Activated CD4-positive, alpha-beta T cell treated with anti-CD3 and anti-CD28 coated beads, Interleukin-2, amount 10 ng/mL, durations not matched to agents 7 days and 5 days (primary cell): ENCODE measurements at regions not wholly inside any gene's neighbourhood (a gene's known extent, or its start where the extent isn't known, plus 50 kb on each side); places are given as distances from the start of the nearest gene placed in this dataset.

ENCODE experiments used
- CTCF ChIA-PET: fragments of 350-600 bp; sonication (Branson Sonifier 250); formaldehyde crosslinking; loops from one replicate; lab custom pipeline; 2021; ENCODE audit warnings: antibody characterized with exemption; lab: Charles Lee
- POLR2A ChIA-PET: fragments of 350-600 bp; sonication (Branson Sonifier 250); formaldehyde crosslinking; loops from one replicate; lab custom pipeline; 2021; ENCODE audit warnings: antibody characterized with exemption; lab: Charles Lee
- DNase-seq: peaks from one replicate; pipeline ENCODE4 v3.0.0-alpha.2; 2020
- H3K27ac Mint-ChIP-seq: one replicate; pipeline ENCODE4 v1.8.0; 2021; ENCODE audit warnings: mild to moderate bottlenecking, moderate library complexity, mixed read lengths
- H3K27me3 Mint-ChIP-seq: one replicate; pipeline ENCODE4 v1.8.0; 2021; ENCODE audit warnings: mixed read lengths
- H3K36me3 Mint-ChIP-seq: one replicate; pipeline ENCODE4 v1.8.0; 2021; ENCODE audit warnings: low read depth, mixed read lengths
- H3K4me1 Mint-ChIP-seq: one replicate; pipeline ENCODE4 v1.8.0; 2021; ENCODE audit warnings: mixed read lengths
- H3K4me3 Mint-ChIP-seq: one replicate; pipeline ENCODE4 v1.8.0; 2021; ENCODE audit warnings: mild to moderate bottlenecking, moderate library complexity, mixed read lengths
- H3K9me3 Mint-ChIP-seq: one replicate; pipeline ENCODE4 v1.8.0; 2021; ENCODE audit warnings: mixed read lengths

DNA sequence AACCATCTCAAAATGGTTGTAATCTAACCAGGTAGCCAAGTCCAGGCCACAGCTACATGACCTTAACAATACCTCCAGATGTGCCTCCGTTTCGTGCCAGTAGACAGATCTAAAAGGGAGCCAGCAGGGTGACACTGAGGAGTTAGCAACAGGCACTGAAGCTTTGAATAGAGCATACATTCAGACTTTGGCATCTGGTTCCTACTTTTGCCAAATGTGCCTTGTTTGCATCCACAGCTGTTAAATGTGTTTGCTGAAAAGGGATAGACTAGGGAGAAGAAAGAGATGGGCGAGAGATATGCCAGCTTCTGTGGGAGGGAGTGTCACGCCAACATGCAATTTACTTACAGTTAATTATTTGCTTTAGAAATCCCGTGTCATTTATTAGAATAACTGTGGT, 1433.9 kb upstream of the CADM2 start:
- no peaks in the 10 kb centered on the region for H3K36me3 Mint-ChIP-seq
- no peak overlapping the region for H3K4me3 Mint-ChIP-seq
- no peaks in the 10 kb centered on the region for H3K27me3 Mint-ChIP-seq
- ChIA-PET POLR2A (no interaction called here), CTCF (no interaction called here)
- no peaks in the 10 kb centered on the region for H3K4me1 Mint-ChIP-seq
- no peak for DNase-seq
- H3K9me3 Mint-ChIP-seq = no peaks in the 10 kb centered on the region
- H3K27ac Mint-ChIP-seq = no peak overlapping the region

DNA sequence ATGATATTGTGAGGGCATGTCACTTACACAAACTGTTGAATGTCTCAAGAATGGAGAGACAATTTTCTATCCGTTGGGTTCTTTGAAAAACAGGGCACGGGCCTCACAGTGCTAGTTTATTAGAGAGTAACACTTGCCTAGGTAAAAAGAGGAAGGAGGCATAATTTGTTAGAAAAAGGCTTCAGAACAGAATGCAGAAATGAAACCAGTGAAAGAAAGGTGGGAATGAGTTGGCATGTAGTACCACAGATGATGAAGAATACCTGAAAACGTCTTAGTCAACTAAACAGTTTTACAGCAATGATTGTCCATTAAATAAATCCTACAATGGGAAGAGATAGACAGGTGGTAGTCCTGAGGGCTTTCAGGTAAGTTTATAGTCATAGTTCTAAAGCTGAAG, 1399.7 kb upstream of the CADM2 start:
- POLR2A ChIA-PET = no interaction called here
- H3K9me3 Mint-ChIP-seq = peaks cover 6% of the 10 kb centered on the region
- H3K4me1 Mint-ChIP-seq = no peaks in the 10 kb centered on the region
- H3K36me3 Mint-ChIP-seq = no peaks in the 10 kb centered on the region
- no peak overlapping the region for H3K4me3 Mint-ChIP-seq
- H3K27ac Mint-ChIP-seq = no peak overlapping the region
- no peaks in the 10 kb centered on the region for H3K27me3 Mint-ChIP-seq
- CTCF ChIA-PET = no interaction called here
- DNase-seq = no peak

DNA sequence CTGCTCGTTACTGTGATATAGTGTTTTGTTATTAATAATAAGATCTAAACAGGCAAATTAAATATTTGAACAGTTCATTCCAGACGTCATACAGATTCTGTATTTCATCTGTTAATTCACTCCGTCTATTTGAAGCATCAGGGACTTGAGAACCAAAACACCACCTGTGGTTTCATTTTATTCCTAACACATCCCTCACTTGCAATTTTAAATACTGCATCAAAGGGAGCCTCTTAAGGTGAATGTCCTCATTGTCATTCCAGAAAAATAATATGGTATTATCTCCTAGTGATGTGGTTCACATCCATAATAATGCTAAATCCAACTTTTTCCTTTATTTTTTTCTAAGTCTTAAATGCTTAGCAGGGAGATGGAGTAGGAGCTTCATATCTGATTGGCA, 1390.9 kb upstream of the CADM2 start:
- H3K4me3 Mint-ChIP-seq = no peak overlapping the region
- no peak overlapping the region for H3K27ac Mint-ChIP-seq
- POLR2A ChIA-PET = no interaction called here

DNA sequence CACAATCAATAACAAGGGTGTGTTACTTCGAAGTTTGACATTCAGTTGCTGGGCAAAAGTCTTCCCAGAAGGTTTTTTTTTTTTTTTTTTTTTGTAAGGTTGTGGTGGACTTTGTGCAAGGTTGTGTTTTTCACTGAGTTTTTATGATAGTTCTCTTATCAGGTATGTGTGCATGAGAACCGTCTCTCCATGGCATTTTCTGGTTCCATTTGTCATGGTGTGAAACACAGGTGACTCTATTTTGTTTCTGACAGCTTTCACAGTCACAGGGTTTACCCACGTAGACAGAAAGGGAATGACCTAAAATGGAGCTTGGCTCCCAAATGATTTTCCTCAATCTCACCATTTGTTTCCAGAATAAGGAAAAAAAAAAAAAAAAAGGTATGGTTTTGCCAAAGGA, 1377.2 kb upstream of the CADM2 start:
- Mint-ChIP-seq H3K27ac (no peak overlapping the region), H3K4me1 (no peaks in the 10 kb centered on the region), H3K9me3 (no peaks in the 10 kb centered on the region), H3K36me3 (no peaks in the 10 kb centered on the region), H3K4me3 (no peak overlapping the region), H3K27me3 (no peaks in the 10 kb centered on the region)
- ChIA-PET CTCF (no interaction called here), POLR2A (no interaction called here)
- no peak for DNase-seq

More for the DNA sequence above, 1390.9 kb upstream of the CADM2 start:
- no peaks in the 10 kb centered on the region for H3K36me3 Mint-ChIP-seq
- H3K27me3 Mint-ChIP-seq = no peaks in the 10 kb centered on the region
- no peaks in the 10 kb centered on the region for H3K4me1 Mint-ChIP-seq
- CTCF ChIA-PET = no interaction called here
- DNase-seq = no peak
- H3K9me3 Mint-ChIP-seq = no peaks in the 10 kb centered on the region

DNA sequence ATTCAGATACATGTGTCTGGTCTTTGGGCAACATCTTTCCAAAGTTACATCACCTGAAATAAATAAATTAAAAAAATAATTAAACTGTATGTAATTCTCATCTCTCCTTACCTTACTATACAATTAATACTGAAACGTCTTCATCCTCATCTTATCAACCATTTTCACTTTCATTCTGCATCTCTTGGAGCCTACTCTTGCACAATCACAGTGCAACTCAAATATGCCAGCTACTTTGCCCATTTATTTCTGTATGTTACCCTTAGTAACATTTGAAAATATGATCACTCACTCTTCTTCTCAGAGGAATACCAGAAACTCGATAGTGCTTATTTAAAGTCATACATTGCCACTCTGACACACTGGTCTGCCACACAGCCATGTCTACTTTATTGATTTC, 1357.1 kb upstream of the CADM2 start:
- Mint-ChIP-seq H3K27ac (no peak overlapping the region), H3K4me3 (no peak overlapping the region), H3K9me3 (peaks cover 11% of the 10 kb centered on the region), H3K36me3 (no peaks in the 10 kb centered on the region), H3K4me1 (no peaks in the 10 kb centered on the region), H3K27me3 (no peaks in the 10 kb centered on the region)
- DNase-seq = no peak
- ChIA-PET CTCF (no interaction called here), POLR2A (no interaction called here)

DNA sequence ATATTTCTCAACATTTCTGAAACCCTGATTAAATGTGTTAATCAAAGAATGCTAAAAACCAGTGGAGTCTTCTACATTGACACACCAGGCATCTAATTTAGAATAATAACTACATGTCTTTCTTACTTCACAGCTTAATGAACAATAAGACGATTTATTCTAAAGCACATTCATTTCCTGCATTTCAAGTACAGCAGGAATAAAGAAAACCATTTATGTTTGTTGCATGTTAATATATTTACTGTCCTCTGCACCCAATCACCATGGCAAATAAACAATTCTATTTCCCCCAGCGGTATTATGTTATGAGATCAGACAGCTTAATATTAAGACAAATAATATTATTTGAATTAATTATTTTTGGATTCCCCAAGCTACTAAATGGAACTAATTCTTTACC, 1336.3 kb upstream of the CADM2 start:
- no peaks in the 10 kb centered on the region for H3K9me3 Mint-ChIP-seq
- no peak overlapping the region for H3K4me3 Mint-ChIP-seq
- H3K36me3 Mint-ChIP-seq = no peaks in the 10 kb centered on the region
- no peaks in the 10 kb centered on the region for H3K4me1 Mint-ChIP-seq
- no peak for DNase-seq
- ChIA-PET POLR2A (no interaction called here), CTCF (no interaction called here)
- H3K27me3 Mint-ChIP-seq = no peaks in the 10 kb centered on the region
- no peak overlapping the region for H3K27ac Mint-ChIP-seq

DNA sequence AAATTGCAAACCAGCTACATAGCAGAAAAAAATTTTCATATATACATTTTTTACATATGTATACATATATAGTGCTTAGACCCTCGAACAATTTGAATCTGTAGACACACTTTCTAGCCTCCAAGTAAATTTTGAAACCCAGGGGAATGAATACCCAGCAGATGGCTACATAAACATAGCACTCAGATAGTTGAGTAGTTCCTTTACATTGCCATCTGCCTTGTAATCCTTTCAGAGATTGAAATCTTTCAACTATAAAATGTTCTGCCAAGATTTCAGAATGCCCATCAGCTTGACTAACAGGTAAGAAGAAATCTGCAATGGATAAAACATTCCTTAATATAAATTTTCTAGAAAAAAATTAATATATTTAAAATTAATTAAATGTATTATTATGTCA, 1333.5 kb upstream of the CADM2 start:
- Mint-ChIP-seq H3K27ac (no peak overlapping the region), H3K36me3 (no peaks in the 10 kb centered on the region), H3K4me3 (no peak overlapping the region), H3K4me1 (no peaks in the 10 kb centered on the region), H3K27me3 (no peaks in the 10 kb centered on the region), H3K9me3 (no peaks in the 10 kb centered on the region)
- ChIA-PET CTCF (no interaction called here), POLR2A (no interaction called here)
- no peak for DNase-seq

DNA sequence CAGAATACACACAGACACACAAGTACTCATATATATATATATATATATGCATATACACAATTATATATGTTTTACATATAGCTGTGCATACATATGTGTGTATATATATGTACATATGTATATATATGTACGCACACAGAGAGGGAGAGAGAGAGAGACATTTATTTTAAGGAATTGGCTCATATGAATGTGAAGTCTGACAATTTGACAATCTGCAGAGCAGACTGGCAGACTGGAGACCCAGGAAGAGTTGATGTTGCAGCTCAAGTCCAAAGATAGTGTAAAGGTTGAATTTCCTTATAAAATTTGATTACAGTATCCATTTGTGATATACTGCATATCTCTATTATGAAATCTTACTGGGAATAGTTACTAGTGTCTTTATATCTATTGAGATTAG, 1330.3 kb upstream of the CADM2 start:
- no peak overlapping the region for H3K4me3 Mint-ChIP-seq
- H3K27ac Mint-ChIP-seq = no peak overlapping the region
- POLR2A ChIA-PET = no interaction called here
- no peaks in the 10 kb centered on the region for H3K4me1 Mint-ChIP-seq
- no peaks in the 10 kb centered on the region for H3K36me3 Mint-ChIP-seq
- CTCF ChIA-PET = no interaction called here
- H3K9me3 Mint-ChIP-seq = no peaks in the 10 kb centered on the region
- no peak for DNase-seq
- H3K27me3 Mint-ChIP-seq = no peaks in the 10 kb centered on the region

DNA sequence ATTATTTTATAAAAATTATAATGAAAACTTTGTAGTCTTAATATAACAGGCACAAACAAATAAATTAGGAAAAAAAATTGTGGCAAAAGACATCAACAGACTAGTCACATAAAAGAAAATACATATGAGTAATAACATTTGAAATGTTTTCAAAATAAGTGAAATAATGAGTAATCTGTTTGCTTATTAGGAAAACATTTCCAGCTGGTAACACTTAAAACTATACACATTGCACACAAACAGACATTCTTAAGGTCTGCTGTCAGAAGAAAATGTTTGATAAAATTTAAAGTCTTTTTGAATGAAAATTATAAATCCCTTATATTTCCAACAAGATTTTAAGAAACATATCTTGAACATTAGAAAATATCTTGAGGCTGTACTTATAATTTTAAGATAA, 1326.3 kb upstream of the CADM2 start:
- ChIA-PET POLR2A (no interaction called here), CTCF (no interaction called here)
- H3K4me3 Mint-ChIP-seq = no peak overlapping the region
- H3K9me3 Mint-ChIP-seq = peaks cover 10% of the 10 kb centered on the region
- no peaks in the 10 kb centered on the region for H3K36me3 Mint-ChIP-seq
- H3K4me1 Mint-ChIP-seq = no peaks in the 10 kb centered on the region
- no peaks in the 10 kb centered on the region for H3K27me3 Mint-ChIP-seq
- H3K27ac Mint-ChIP-seq = no peak overlapping the region
- no peak for DNase-seq

DNA sequence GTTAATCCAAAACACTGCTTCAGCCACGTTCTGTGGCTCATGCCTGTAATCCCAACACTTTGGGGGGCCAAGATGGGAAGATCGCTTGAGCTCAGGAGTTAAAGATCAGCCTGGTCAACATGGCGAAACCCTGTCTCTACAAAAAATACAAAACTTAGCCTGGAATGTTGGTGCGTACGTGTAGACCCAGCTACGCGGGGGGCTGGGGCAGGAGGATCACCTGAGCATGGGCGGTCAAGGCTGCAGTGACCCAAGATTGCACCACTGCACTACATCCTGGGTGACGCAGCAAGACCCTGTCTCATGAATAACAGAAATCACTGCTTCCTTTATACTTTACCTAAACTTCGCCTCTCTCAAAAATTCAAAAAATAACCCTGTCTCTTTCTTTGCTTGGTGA, 1325.0 kb upstream of the CADM2 start:
- peaks cover 14% of the 10 kb centered on the region for H3K9me3 Mint-ChIP-seq
- no peak overlapping the region for H3K27ac Mint-ChIP-seq
- H3K4me3 Mint-ChIP-seq = no peak overlapping the region
- no peak for DNase-seq
- H3K4me1 Mint-ChIP-seq = no peaks in the 10 kb centered on the region
- no peaks in the 10 kb centered on the region for H3K27me3 Mint-ChIP-seq
- ChIA-PET CTCF (no interaction called here), POLR2A (no interaction called here)
- H3K36me3 Mint-ChIP-seq = no peaks in the 10 kb centered on the region

DNA sequence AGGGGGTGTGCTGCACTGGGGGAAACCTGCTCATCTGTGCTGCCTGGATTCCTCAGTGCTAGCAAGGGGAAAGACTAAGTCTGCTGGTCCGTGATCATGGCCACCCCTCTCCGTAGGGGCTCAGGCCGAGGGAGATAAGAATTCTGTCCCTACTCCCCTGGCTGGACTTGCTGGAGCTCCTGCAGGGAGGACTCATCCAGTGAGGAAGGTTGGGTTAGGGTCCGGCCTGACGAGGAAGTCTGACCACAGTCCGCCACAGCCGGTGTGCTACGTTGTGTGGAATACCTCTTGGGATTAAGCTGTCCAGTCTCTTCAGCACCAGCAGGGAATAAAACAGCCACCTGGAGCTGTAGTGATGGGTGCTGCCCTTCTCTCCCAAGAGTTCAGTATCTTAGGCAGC, 1309.1 kb upstream of the CADM2 start:
- no peaks in the 10 kb centered on the region for H3K27me3 Mint-ChIP-seq
- no peaks in the 10 kb centered on the region for H3K36me3 Mint-ChIP-seq
- H3K27ac Mint-ChIP-seq = no peak overlapping the region
- CTCF ChIA-PET = no interaction called here
- DNase-seq = no peak
- POLR2A ChIA-PET = no interaction called here
- H3K4me3 Mint-ChIP-seq = no peak overlapping the region
- peaks cover 14% of the 10 kb centered on the region for H3K9me3 Mint-ChIP-seq
- no peaks in the 10 kb centered on the region for H3K4me1 Mint-ChIP-seq

DNA sequence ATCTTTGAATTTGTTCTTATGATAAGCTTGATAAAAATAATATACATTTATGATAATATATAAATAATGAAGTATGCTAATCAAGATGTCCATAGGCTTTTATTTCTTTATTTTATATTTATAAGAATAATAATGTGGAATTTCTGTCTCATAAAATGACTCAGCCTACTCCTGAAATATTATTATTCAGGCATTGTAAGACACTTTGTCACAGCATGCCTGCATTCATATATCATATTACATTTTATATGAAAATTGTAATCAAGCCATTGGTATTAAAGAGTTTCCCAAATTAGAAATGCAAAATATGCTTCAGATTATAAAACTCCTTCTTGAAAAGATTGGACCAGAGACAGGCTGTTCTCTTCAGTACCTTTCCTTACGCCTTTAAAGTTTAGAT, 1303.7 kb upstream of the CADM2 start:
- Mint-ChIP-seq H3K4me1 (no peaks in the 10 kb centered on the region), H3K36me3 (no peaks in the 10 kb centered on the region), H3K27ac (no peak overlapping the region), H3K27me3 (no peaks in the 10 kb centered on the region), H3K9me3 (peaks cover 4% of the 10 kb centered on the region), H3K4me3 (no peak overlapping the region)
- CTCF ChIA-PET = no interaction called here
- POLR2A ChIA-PET = no interaction called here
- no peak for DNase-seq

DNA sequence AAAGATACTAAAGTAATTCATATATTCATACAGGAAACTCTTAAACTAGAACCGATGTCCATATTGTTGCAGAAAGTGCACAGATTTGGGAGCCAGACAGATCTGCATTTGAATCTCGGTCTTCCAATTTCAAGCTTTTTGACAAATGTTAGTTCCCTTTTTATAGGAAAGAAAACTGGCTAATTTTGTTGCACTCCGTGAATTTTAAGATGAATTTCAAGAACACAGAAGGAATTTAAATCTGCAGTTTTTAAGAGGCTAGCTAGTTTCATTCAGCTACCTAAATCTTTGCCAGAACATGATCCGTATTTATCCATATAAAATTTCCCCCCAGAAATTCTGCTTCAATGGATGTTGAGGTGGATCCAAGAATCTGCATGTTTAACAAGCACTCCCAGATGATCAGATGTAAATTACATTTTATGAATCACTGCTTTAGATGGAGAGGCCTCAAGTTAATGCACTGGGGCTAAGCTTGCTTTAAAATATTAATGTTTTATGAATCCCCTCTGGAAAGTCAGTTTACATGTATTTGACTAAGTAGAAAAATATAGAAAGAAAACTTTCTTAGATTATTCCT, 1296.3 kb upstream of the CADM2 start:
- Mint-ChIP-seq H3K36me3 (no peaks in the 10 kb centered on the region), H3K9me3 (peaks cover 10% of the 10 kb centered on the region), H3K4me1 (no peaks in the 10 kb centered on the region), H3K4me3 (no peak overlapping the region), H3K27ac (no peak overlapping the region), H3K27me3 (no peaks in the 10 kb centered on the region)
- ChIA-PET POLR2A (no interaction called here), CTCF (no interaction called here)
- no peak for DNase-seq

DNA sequence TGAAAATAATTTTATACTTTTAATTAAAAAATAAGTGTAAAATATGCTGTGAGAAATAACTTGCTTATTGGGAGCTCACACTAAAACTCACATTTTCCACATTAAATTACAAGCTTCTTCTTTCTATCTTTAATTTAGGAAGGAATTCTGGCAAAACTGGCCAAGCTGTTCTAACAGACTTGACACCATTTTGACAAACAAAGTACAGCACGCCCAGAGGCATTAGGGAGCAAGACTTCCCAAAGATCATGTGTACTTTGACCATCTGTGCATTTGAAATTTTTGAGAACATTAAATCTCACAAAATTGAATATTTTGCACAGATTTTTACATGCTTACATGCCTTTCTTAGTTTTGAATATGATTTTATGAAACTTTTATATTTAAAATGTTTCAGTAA, 1288.4 kb upstream of the CADM2 start:
- no peak overlapping the region for H3K27ac Mint-ChIP-seq
- peaks cover 5% of the 10 kb centered on the region for H3K9me3 Mint-ChIP-seq
- H3K4me1 Mint-ChIP-seq = no peaks in the 10 kb centered on the region
- DNase-seq = no peak
- H3K36me3 Mint-ChIP-seq = no peaks in the 10 kb centered on the region
- CTCF ChIA-PET = no interaction called here
- no peak overlapping the region for H3K4me3 Mint-ChIP-seq
- H3K27me3 Mint-ChIP-seq = no peaks in the 10 kb centered on the region
- POLR2A ChIA-PET = no interaction called here
